PC-3 (cell line): ENCODE measurements at regions not wholly inside any gene's neighbourhood (a gene's known extent, or its start where the extent isn't known, plus 50 kb on each side); places are given as distances from the start of the nearest gene placed in this dataset.

Experiments used
- EZH2 ChIP-seq: fragments of 300-600 bp; sonication (generic); IDR thresholded peaks from one replicate; pipeline ENCODE4 v1.6.1; 2017; ENCODE audit warnings: antibody characterized with exemption, mild to moderate bottlenecking, low read length; ENCODE audit not compliant: unreplicated experiment
- EZH2phosphoT487 ChIP-seq: fragments of 300-600 bp; sonication (generic); IDR thresholded peaks from 2 replicates; pipeline ENCODE4 v1.6.1; 2018; ENCODE audit warnings: mild to moderate bottlenecking, antibody characterized with exemption, low read length, borderline replicate concordance
- TF ChIP-seq, protein P1 (sequence below): fragments of 300-600 bp; sonication (generic); conservative IDR thresholded peaks from 2 replicates; pipeline ENCODE4 v1.5.1; 2017; ENCODE audit warnings: antibody characterized with exemption, low read depth, mild to moderate bottlenecking, low read length

DNA sequence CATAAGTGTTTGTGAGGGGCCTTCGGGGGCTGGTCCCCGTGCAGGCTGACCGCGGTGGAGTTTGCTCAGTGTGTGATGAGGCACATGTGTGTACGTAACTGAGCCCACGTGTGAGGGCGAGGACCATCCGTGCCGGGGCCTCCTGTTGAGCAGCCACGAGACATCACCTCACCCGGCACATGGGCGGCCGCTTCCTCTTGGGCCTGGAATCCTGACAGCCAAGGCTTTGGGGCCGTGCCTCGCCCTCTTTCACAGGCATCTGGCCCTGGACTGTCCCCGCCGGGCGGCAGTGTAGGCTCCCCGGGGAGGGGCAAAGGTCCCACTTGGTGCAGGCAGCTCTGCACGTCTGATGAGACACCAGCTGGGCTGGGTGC, 202.3 kb downstream of the DLL1 start:
- TF ChIP-seq, protein P1, sequence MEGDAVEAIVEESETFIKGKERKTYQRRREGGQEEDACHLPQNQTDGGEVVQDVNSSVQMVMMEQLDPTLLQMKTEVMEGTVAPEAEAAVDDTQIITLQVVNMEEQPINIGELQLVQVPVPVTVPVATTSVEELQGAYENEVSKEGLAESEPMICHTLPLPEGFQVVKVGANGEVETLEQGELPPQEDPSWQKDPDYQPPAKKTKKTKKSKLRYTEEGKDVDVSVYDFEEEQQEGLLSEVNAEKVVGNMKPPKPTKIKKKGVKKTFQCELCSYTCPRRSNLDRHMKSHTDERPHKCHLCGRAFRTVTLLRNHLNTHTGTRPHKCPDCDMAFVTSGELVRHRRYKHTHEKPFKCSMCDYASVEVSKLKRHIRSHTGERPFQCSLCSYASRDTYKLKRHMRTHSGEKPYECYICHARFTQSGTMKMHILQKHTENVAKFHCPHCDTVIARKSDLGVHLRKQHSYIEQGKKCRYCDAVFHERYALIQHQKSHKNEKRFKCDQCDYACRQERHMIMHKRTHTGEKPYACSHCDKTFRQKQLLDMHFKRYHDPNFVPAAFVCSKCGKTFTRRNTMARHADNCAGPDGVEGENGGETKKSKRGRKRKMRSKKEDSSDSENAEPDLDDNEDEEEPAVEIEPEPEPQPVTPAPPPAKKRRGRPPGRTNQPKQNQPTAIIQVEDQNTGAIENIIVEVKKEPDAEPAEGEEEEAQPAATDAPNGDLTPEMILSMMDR: no peak
- no peak for TF ChIP-seq EZH2
- TF ChIP-seq EZH2phosphoT487: no peak
